Stimulated activated CD8-positive, alpha-beta memory T cell treated with anti-CD3 and anti-CD28 coated beads, Interleukin-7, amount 100 ng/mL, for 24 hours (primary cell): ENCODE measurements at regions not wholly inside any gene's neighbourhood (a gene's known extent, or its start where the extent isn't known, plus 50 kb on each side); places are given as distances from the start of the nearest gene placed in this dataset.

Experiments used
- DNase-seq: peaks from one replicate; pipeline ENCODE4 v3.0.0-alpha.2; 2020; ENCODE audit warnings: low read depth

DNA sequence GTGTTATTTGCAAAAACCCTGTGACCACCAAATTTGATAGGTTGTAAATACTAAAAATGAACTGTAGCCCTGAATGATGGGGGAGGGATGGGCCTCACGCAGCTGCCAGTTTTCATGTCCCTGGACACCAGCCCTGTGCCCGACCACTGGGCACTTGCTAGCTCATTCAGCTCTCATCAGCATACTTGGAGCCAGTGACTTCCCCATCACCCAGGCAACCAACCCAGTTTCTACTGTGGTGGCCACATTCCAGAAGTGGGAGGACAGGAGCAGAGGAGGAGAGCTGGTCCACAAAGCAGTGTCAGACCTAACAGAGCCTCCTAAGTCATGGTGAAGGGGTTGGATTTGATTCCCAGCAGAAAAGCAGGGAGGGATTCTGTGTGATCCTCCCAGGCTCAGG lies 128.2 kb downstream of the CPEB2 start:
- no peak for DNase-seq

DNA sequence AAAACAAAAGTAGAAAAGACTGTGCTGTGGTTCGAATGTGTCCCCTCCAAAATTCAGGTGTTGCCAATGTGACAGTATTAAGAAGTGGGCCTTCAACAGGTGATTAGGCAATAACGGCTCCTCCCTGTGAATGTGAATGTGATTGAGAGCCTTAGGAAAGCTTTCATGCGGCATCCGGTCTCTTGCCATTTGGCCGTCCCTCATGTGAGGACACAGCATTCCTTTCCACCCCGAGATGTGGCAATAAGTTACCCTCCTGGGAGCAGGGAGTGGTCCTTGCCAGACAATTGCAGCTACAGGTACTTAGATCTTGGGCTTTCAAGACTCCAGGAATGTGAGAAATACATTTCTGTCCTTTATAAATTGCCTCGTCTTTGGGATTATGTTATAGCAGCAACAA lies 129.3 kb downstream of the CPEB2 start:
- DNase-seq: no peak

- no peak for DNase-seq
These were observed 130.5 kb downstream of the CPEB2 start for GRCh38 chr4:15132739-15133138.

GRCh38 chr4:15139599-15139998 lies 137.3 kb downstream of the CPEB2 start:
- no peak for DNase-seq

- no peak for DNase-seq
These were observed 139.9 kb downstream of the CPEB2 start for GRCh38 chr4:15142201-15142600.

- no peak for DNase-seq
These were observed 141.3 kb downstream of the CPEB2 start for GRCh38 chr4:15143551-15143950.

- DNase-seq: no peak
These were observed 142.1 kb downstream of the CPEB2 start for GRCh38 chr4:15144249-15144966.

GRCh38 chr4:15144967-15145295 lies 142.7 kb downstream of the CPEB2 start:
- no peak for DNase-seq

DNA sequence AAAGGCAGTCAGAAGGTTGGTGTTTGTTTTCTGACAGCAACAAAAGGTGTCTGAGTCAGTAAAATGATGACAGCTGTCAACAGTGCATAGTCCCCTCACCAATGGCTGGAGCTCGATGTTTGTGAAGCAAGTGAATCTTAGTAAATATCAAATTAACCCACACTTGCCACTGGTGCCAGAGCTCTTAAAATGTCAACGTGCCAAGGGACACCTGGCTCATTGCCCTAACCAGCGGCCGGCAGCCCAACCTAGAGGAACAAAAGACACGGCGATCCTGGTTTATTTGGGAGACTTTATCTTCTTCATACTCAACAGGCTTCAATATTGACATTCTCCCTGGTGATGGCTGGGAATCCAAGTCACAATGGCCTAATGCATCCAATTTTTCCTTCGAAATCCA lies 143.4 kb downstream of the CPEB2 start:
- no peak for DNase-seq

GRCh38 chr4:15147714-15148113 lies 145.4 kb downstream of the CPEB2 start:
- DNase-seq: no peak

DNA sequence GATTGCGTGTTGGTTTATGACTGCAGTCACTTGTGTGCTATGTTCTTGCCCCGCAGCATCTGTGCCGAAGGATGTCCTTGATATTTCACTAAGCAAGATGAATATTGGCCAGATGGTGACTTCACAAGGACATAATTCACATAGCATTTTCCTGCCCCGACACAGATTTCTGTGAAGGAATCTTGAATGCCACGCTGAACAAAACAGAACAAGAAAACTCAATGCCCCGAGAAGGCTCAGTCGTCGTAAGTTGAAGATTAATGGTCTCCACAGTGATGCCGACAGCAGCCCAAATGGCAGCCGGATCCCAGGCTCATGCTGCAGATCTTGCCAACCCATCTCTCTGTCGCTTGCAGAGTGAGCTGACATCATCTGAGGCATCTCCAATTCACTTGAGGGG lies 145.9 kb downstream of the CPEB2 start:
- DNase-seq: no peak

DNA sequence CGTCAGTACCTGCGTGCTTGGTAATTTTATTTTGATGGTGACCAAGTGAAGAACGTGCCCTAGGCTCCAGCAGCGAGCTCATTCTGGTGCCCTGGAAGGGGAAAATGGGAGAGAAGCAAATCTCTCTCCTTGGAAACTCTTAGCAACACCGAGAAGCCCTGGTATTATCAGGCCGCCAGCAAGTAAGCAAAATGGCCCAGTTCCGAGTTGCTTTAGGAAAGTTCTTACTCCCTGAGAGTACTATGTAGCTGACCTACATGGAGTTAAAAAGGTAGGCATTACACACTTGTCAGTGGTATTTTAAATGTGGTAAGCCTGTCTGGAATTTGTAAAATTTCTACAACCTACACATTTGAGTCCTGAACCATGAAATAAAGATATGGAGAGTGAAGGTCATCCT lies 146.4 kb downstream of the CPEB2 start:
- DNase-seq: no peak

- no peak for DNase-seq
These were observed 147.1 kb downstream of the CPEB2 start for GRCh38 chr4:15149234-15149838.

- DNase-seq: no peak
These were observed 147.7 kb downstream of the CPEB2 start for GRCh38 chr4:15149839-15150592.

- no peak for DNase-seq
These were observed 148.3 kb downstream of the CPEB2 start for GRCh38 chr4:15150631-15151030.

DNA sequence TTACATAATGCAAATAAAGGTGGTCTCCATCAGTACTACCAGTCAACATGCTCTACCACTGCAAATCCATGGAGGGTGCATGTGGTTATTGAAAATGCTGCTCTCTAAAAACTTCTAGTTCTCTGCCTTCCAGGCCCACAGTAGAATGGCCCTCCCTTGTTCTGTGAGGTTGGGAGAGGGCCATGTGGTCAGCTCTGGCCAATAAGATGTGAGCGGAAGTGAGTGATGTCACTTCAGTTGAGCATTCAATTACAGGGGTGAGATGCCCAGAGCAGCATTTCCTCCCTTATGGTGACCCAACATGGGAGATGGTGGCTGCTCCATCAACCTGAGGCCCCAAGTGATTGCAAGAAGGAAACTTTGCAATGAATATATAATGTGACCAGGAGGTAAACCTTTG lies 148.8 kb downstream of the CPEB2 start:
- no peak for DNase-seq

GRCh38 chr4:15153662-15154061 lies 151.4 kb downstream of the CPEB2 start:
- no peak for DNase-seq

DNA sequence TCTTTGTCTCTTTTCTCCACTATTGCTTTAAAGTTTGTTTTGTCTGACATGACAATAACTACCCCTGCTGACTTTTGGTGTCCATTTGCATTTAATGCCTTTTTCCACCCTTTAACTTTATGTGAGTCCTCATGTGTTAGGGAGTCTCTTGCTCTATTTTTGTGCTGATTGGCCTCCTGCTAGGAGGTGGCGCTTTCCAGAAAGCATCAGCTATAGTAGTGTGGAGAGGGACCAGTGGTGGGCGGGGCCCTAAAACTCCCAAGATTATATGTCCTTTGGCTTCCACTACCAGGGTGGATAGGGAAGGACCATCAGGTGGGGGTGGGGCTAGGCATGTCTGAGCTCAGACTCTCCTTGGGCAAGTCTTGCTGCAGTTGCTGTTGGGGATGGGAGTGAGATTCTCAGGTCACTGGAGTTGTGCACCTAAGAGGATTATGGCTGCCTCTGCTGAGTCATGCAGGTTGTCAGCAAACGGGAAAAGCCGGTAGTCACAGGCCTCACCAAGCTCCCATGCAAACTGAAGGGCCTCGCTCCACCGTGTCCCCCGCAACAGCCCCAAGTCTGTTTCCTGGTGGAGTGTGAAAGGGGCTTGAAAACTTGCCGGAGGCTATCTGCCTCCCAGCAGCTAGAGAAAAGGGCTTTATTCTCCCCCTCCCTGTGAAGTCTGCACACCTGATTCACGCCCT lies 156.3 kb downstream of the CPEB2 start:
- no peak for DNase-seq

DNA sequence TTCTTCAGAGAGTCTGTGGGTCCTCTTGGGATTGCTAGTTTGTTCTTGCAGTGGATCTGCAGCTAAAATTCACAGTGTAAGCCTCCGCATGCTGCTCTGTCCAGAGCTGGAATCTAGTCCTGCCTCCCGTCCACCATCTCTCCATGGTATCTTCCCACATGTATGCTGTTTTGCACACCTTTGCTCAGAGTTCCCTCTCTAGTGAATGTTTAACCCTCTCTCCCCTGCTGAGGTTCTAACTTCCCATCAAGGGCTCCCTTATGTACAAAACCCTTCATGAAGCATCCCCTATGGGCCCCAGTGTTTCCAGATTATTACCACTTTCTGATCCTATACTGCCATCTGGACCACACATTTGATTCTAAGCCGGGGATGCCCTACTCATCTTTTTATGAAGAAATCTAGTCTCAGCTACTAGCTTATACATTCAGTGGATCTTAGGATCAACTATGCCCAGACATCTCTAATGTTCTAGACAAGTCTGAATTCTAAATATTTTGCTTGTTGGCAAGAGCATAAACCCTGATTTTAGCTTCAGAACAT lies 157.3 kb downstream of the CPEB2 start:
- no peak for DNase-seq

DNA sequence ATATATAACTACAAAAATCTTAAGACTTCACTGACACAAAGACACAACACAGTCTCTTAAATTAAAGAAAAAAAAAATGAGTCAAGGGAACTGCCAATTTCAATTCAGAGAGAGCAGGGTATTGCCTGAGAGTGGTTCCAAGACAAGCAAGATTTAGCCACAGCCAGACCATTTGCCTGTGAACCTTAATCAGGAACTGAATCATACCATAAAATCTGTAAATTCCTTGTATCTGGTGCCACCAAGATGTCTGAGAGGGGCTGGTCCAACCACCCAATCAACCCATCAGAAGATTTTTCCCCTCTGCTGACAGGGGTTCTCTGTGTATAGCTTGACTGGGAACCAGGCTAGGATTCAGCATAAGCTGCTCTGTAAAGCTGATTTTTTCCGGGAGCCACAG lies 159.2 kb downstream of the CPEB2 start:
- no peak for DNase-seq

DNA sequence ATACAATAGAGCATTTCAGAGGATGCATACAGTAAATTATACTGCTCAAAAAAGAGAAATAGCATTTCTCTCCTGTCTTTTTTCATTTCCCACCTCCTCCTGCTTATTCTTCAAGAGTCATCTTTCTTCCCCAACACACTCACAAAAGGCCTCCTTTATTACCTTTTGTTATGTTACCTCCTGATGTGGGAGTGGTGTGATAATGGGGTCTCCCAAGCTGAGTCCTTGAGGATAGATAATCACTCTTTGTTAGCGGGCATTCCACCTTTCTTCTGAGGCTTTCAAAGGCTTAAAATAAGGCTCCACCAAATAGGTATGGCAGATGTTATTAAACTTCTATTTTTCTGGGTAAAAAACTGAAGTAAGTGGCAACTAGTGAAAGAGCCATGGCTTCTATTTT lies 159.8 kb downstream of the CPEB2 start:
- no peak for DNase-seq

GRCh38 chr4:15162465-15163283 lies 160.4 kb downstream of the CPEB2 start:
- DNase-seq: no peak
